ENCODE measurements at regions not wholly inside any gene's neighbourhood (a gene's known extent, or its start where the extent isn't known, plus 50 kb on each side); places are given as distances from the start of the nearest gene placed in this dataset.

GRCh38 chr10:37728830-37729229 is 128.6 kb downstream of the ZNF248 start:
- DNase-seq (ENCODE audit: low read depth, low spot score) (no peak), FAIRE-seq (no peak)
- Histone ChIP-seq H2AFZ (ENCODE audit: control insufficient read depth, low read length) (no peak overlapping the region), H4K20me1 (ENCODE audit: control insufficient read depth, extremely low read depth, insufficient read depth, low read length) (no peaks in the 10 kb centered on the region), H3K4me2 (ENCODE audit: control insufficient read depth, extremely low read depth, insufficient read depth, low read depth, low read length) (no peak overlapping the region), H3K4me3 (ENCODE audit: control insufficient read depth in 2 of 3, extremely low read depth in 1 of 3, insufficient read depth in 2 of 3, low read depth in 1 of 3, low read length in 3 of 3) (no peak overlapping the region), H3K9me3 (ENCODE audit: control insufficient read depth, low read depth, low read length) (no peaks in the 10 kb centered on the region), H3K4me1 (ENCODE audit: control insufficient read depth, extremely low read depth, insufficient read depth, low read length) (no peaks in the 10 kb centered on the region), H3K27me3 (ENCODE audit: control insufficient read depth, extremely low read depth, insufficient read depth, low read length) (no peaks in the 10 kb centered on the region), H3K36me3 (ENCODE audit: control insufficient read depth in 2 of 2, extremely low read depth in 1 of 2, insufficient read depth in 2 of 2, low read length in 2 of 2) (no peaks in the 10 kb centered on the region), H3K9me1 (ENCODE audit: control insufficient read depth, extremely low read depth, insufficient read depth, low read length) (no peaks in the 10 kb centered on the region), H3K9ac (ENCODE audit: control insufficient read depth, extremely low read depth, insufficient read depth, low read length) (no peak overlapping the region), H3K79me2 (ENCODE audit: control insufficient read depth, insufficient read depth, low read length) (no peaks in the 10 kb centered on the region), H3K27ac (ENCODE audit: control insufficient read depth, insufficient read depth, low read length) (no peak overlapping the region)
- no peak for TF ChIP-seq CTCF (optimal IDR thresholded peaks at IDR 0.05 in 1 of 3, IDR thresholded peaks at IDR 0.05 in 1 of 3, conservative IDR thresholded peaks at IDR 0.05 in 1 of 3; ENCODE audit: extremely low read depth in 1 of 3, insufficient read depth in 2 of 3, low read length in 3 of 3)
- dilution Hi-C loops (cut with MboI; ENCODE audit: extremely low pct_ligation_motif_present, low sequenced_read_pairs), result no loop called here

- no peak for FAIRE-seq
- H4K20me1 ChIP-seq (ENCODE audit: control insufficient read depth, extremely low read depth, insufficient read depth, low read length), result no peaks in the 10 kb centered on the region
- H3K9me1 ChIP-seq (ENCODE audit: control insufficient read depth, extremely low read depth, insufficient read depth, low read length), result no peaks in the 10 kb centered on the region
- H3K4me3 ChIP-seq (ENCODE audit: control insufficient read depth in 2 of 3, extremely low read depth in 1 of 3, insufficient read depth in 2 of 3, low read depth in 1 of 3, low read length in 3 of 3), result no peak overlapping the region
- no peaks in the 10 kb centered on the region for H3K79me2 ChIP-seq (ENCODE audit: control insufficient read depth, insufficient read depth, low read length)
- H3K9me3 ChIP-seq (ENCODE audit: control insufficient read depth, low read depth, low read length), result no peaks in the 10 kb centered on the region
- TF ChIP-seq CTCF (optimal IDR thresholded peaks at IDR 0.05 in 1 of 3, IDR thresholded peaks at IDR 0.05 in 1 of 3, conservative IDR thresholded peaks at IDR 0.05 in 1 of 3; ENCODE audit: extremely low read depth in 1 of 3, insufficient read depth in 2 of 3, low read length in 3 of 3) (no peak), EZH2 (IDR thresholded peaks at IDR 0.05; ENCODE audit: low read length) (no peak)
- no peaks in the 10 kb centered on the region for H3K36me3 ChIP-seq (ENCODE audit: control insufficient read depth in 2 of 2, extremely low read depth in 1 of 2, insufficient read depth in 2 of 2, low read length in 2 of 2)
- dilution Hi-C loops (cut with MboI; ENCODE audit: extremely low pct_ligation_motif_present, low sequenced_read_pairs), result no loop called here
- no peak for DNase-seq (ENCODE audit: low read depth, low spot score)
- H3K27ac ChIP-seq (ENCODE audit: control insufficient read depth, insufficient read depth, low read length), result no peak overlapping the region
- H3K27me3 ChIP-seq (ENCODE audit: control insufficient read depth, extremely low read depth, insufficient read depth, low read length), result no peaks in the 10 kb centered on the region
- no peak overlapping the region for H3K4me2 ChIP-seq (ENCODE audit: control insufficient read depth, extremely low read depth, insufficient read depth, low read depth, low read length)
- H3K9ac ChIP-seq (ENCODE audit: control insufficient read depth, extremely low read depth, insufficient read depth, low read length), result no peak overlapping the region
- no peak overlapping the region for H2AFZ ChIP-seq (ENCODE audit: control insufficient read depth, low read length)
- no peaks in the 10 kb centered on the region for H3K4me1 ChIP-seq (ENCODE audit: control insufficient read depth, extremely low read depth, insufficient read depth, low read length)
Measured at GRCh38 chr10:37727491-37728352, 129.7 kb downstream of the ZNF248 start.
